ENCODE measurements at regions not wholly inside any gene's neighbourhood (a gene's known extent, or its start where the extent isn't known, plus 50 kb on each side); places are given as distances from the start of the nearest gene placed in this dataset.

- intact Hi-C loops (cut with DNase I; ENCODE audit: low total_unique reads), result no loop called here
- H3K27me3 ChIP-seq, result no peaks in the 10 kb centered on the region
- no peak for DNase-seq
- H3K9me3 ChIP-seq, result no peaks in the 10 kb centered on the region
- H3K36me3 ChIP-seq, result no peaks in the 10 kb centered on the region
- H3K4me3 ChIP-seq, result no peak overlapping the region
- H3K27ac ChIP-seq, result no peak overlapping the region
- TF ChIP-seq, protein P1, sequence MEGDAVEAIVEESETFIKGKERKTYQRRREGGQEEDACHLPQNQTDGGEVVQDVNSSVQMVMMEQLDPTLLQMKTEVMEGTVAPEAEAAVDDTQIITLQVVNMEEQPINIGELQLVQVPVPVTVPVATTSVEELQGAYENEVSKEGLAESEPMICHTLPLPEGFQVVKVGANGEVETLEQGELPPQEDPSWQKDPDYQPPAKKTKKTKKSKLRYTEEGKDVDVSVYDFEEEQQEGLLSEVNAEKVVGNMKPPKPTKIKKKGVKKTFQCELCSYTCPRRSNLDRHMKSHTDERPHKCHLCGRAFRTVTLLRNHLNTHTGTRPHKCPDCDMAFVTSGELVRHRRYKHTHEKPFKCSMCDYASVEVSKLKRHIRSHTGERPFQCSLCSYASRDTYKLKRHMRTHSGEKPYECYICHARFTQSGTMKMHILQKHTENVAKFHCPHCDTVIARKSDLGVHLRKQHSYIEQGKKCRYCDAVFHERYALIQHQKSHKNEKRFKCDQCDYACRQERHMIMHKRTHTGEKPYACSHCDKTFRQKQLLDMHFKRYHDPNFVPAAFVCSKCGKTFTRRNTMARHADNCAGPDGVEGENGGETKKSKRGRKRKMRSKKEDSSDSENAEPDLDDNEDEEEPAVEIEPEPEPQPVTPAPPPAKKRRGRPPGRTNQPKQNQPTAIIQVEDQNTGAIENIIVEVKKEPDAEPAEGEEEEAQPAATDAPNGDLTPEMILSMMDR (IDR thresholded peaks at IDR 0.05), result no peak
- H3K4me1 ChIP-seq, result no peaks in the 10 kb centered on the region
Observed at GRCh38 chr3:117409256-117409655, 699.7 kb downstream of the TUSC7 start.

- intact Hi-C loops (cut with DNase I; ENCODE audit: low total_unique reads), result no loop called here
- Histone ChIP-seq H3K27me3 (no peaks in the 10 kb centered on the region), H3K36me3 (no peaks in the 10 kb centered on the region), H3K9me3 (no peaks in the 10 kb centered on the region), H3K4me1 (no peaks in the 10 kb centered on the region), H3K4me3 (no peak overlapping the region), H3K27ac (no peak overlapping the region)
- TF ChIP-seq, protein P1 (IDR thresholded peaks at IDR 0.05), result no peak
- DNase-seq, result no peak
Observed at GRCh38 chr3:117409701-117410459, 700.3 kb downstream of the TUSC7 start.

DNA sequence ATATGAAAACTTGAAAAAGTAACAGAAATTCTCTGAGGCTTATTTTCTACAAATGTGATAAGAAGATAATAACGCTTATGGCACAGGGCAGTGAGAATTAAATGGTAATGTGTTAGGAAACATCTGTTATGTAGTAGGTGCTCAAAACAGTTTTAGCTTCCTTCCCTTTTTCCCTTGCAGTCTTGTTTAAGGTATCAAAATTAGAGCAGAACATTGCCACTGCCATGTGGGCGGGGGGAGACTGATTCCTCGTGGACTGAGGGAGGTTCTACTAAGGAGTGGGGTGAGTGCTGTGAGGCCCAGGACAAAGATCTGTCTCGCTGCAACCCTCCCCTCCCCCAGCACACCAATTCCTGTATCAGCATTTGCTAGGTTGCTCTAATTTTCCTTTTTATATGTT is 702.4 kb downstream of the TUSC7 start:
- Histone ChIP-seq H3K4me3 (no peak overlapping the region), H3K27me3 (no peaks in the 10 kb centered on the region), H3K9me3 (no peaks in the 10 kb centered on the region), H3K36me3 (no peaks in the 10 kb centered on the region), H3K4me1 (peaks cover 0 to 2% (median 0%) of the 10 kb centered on the region in 4 donors), H3K27ac (no peak overlapping the region)
- no peak for DNase-seq
- TF ChIP-seq, protein P1 (IDR thresholded peaks at IDR 0.05), result no peak
- intact Hi-C loops (cut with DNase I; ENCODE audit: low total_unique reads), result no loop called here

- no peaks in the 10 kb centered on the region for H3K9me3 ChIP-seq
- H3K4me1 ChIP-seq, result peaks cover 0 to 8% (median 0%) of the 10 kb centered on the region in 4 donors
- intact Hi-C loops (cut with DNase I; ENCODE audit: low total_unique reads), result no loop called here
- no peaks in the 10 kb centered on the region for H3K36me3 ChIP-seq
- H3K4me3 ChIP-seq, result no peak overlapping the region
- TF ChIP-seq, protein P1 (IDR thresholded peaks at IDR 0.05), result no peak
- no peak overlapping the region for H3K27ac ChIP-seq
- DNase-seq, result no peak
- H3K27me3 ChIP-seq, result no peaks in the 10 kb centered on the region
Observed at GRCh38 chr3:117417411-117417810, 707.8 kb downstream of the TUSC7 start.

GRCh38 chr3:117427081-117427480 is 717.5 kb downstream of the TUSC7 start:
- TF ChIP-seq, protein P1 (IDR thresholded peaks at IDR 0.05), result no peak
- Histone ChIP-seq H3K36me3 (no peaks in the 10 kb centered on the region), H3K4me3 (no peak overlapping the region), H3K27me3 (no peaks in the 10 kb centered on the region), H3K9me3 (no peaks in the 10 kb centered on the region), H3K27ac (no peak overlapping the region), H3K4me1 (no peaks in the 10 kb centered on the region)
- no peak for DNase-seq
- intact Hi-C loops (cut with DNase I; ENCODE audit: low total_unique reads), result no loop called here
